Stimulated activated naive CD8-positive, alpha-beta T cell treated with anti-CD3 and anti-CD28 coated beads, Interleukin-15, Interleukin-2, amounts not matched to agents 100 ng/mL and 50 ng/mL, for 24 hours (primary cell): ENCODE measurements at regions not wholly inside any gene's neighbourhood (a gene's known extent, or its start where the extent isn't known, plus 50 kb on each side); places are given as distances from the start of the nearest gene placed in this dataset.
"Not testable (repeated sequence)": the region's sequence is repeated elsewhere in the genome, so short reads cannot be mapped to it uniquely, and the experiment has no call there.

Experiments used
- H3K27ac Mint-ChIP-seq: one replicate; pipeline ENCODE4 v1.8.0; 2021; ENCODE audit warnings: mild to moderate bottlenecking, mixed read lengths
- H3K27me3 Mint-ChIP-seq: one replicate; pipeline ENCODE4 v1.8.0; 2021; ENCODE audit warnings: mixed read lengths
- H3K36me3 Mint-ChIP-seq: one replicate; pipeline ENCODE4 v1.8.0; 2021; ENCODE audit warnings: low read depth, mixed read lengths
- H3K4me1 Mint-ChIP-seq: one replicate; pipeline ENCODE4 v1.8.0; 2021; ENCODE audit warnings: low read depth, mixed read lengths
- H3K4me3 Mint-ChIP-seq: one replicate; pipeline ENCODE4 v1.8.0; 2021; ENCODE audit warnings: mild to moderate bottlenecking, mixed read lengths
- H3K9me3 Mint-ChIP-seq: one replicate; pipeline ENCODE4 v1.8.0; 2021; ENCODE audit warnings: mixed read lengths

DNA sequence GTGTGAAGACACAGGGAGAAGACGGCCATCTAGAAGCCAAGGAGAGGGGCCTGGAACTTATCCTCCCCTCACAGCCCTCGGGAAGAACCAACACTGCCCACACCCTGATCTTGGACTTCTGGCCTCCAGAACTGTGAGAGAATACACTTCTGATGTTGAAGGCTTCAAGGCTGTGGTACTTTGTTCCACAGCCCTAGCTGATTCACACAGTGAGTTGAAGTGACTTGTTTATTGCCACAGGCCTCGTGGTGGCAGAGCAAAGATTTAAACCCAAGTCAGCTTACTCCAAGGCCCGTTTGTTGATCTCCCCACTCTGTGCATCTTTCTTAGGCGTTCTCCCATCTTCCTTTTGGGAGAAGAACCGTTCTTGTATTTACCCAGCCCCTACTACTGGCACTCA, 72.8 kb downstream of the CYTL1 start:
- no peaks in the 10 kb centered on the region for H3K27me3 Mint-ChIP-seq
- H3K4me1 Mint-ChIP-seq, result peaks cover 17% of the 10 kb centered on the region
- no peak overlapping the region for H3K4me3 Mint-ChIP-seq
- no peak overlapping the region for H3K27ac Mint-ChIP-seq
- H3K9me3 Mint-ChIP-seq, result peaks cover 11% of the 10 kb centered on the region
- H3K36me3 Mint-ChIP-seq, result no peaks in the 10 kb centered on the region

DNA sequence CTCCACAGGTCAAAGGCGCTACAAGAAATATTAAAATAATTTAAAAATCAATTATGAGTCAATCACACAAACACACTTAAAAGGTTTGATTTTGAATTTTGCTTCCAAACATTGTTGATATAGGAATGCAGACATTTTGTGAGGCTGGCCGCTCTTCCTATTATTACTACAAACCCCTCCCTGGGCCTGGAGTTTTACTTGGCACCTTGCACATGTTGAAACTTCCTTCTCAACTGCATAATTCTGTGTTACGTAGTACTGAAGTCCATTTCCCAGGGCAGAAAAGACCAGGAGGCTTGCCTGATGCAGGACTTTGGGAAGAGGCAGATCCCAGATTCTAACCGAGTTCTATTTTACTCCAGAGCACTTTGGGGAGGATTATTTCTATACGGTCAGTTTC, 71.5 kb downstream of the CYTL1 start:
- Mint-ChIP-seq H3K27ac (no peak overlapping the region), H3K36me3 (no peaks in the 10 kb centered on the region), H3K9me3 (peaks cover 11% of the 10 kb centered on the region), H3K4me1 (peaks cover 17% of the 10 kb centered on the region), H3K4me3 (no peak overlapping the region), H3K27me3 (no peaks in the 10 kb centered on the region)

DNA sequence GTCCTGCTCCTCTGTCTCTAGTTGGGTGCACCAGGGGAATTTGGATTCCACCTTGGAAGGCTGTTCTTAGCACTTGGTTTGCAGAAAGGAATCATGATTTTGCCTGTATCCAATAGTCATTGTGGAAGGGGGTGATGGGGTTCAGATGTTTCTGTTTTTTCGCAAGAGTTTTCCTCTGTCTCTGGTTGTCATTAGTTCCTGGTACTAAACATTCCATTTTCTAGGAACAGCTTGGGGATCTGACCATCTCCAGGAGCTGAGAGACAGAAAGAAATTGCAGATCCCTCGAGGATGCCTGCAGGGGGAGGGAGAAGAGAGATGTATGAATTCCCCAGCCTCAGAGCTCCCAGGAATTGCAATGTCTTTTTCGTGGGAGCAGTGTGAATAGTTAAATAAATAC, 70.9 kb downstream of the CYTL1 start:
- Mint-ChIP-seq H3K27me3 (no peaks in the 10 kb centered on the region), H3K27ac (no peak overlapping the region), H3K4me1 (peaks cover 12% of the 10 kb centered on the region), H3K9me3 (peaks cover 11% of the 10 kb centered on the region), H3K36me3 (no peaks in the 10 kb centered on the region), H3K4me3 (no peak overlapping the region)

DNA sequence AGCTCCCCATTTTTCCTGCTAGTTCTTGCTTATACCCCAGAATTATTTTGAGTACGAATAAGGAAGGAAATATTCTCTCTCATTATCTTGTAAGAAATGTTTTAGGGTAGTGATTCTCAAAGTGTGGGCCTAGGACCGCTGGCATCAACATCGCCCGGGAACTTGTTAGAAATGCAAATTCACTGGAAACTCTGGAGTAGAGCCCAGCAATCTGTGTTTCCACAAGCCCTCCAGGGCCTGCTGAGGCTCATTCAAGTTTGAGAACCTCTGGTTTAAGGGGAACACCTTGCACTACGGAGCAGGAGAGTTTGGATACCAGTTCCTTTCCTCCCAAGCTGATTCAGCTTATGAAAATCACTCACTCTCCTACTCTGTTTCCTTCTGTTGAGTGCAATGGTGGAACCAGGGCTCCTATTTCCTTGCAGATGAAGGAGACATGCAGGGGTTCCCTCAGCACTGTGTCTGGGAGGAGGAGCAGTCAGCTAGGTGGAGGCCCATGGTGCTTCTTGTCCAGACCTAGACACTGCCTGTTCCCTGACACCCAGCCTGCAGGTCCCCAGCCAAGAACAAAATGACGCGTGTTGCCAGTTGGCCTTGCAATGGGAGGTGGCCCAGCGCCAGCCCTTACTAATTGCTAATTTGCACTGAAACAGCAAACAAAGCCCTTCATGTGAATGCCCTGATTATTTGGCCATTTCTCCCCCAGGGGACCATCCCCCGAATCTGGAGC, 68.5 kb downstream of the CYTL1 start:
- H3K4me1 Mint-ChIP-seq, result no peaks in the 10 kb centered on the region
- no peak overlapping the region for H3K4me3 Mint-ChIP-seq
- no peaks in the 10 kb centered on the region for H3K36me3 Mint-ChIP-seq
- no peaks in the 10 kb centered on the region for H3K27me3 Mint-ChIP-seq
- H3K9me3 Mint-ChIP-seq, result peaks cover 4% of the 10 kb centered on the region
- no peak overlapping the region for H3K27ac Mint-ChIP-seq

GRCh38 chr4:4952273-4952672, 67.0 kb downstream of the CYTL1 start:
- Mint-ChIP-seq H3K4me3 (no peak overlapping the region), H3K27ac (no peak overlapping the region), H3K36me3 (no peaks in the 10 kb centered on the region), H3K9me3 (no peaks in the 10 kb centered on the region), H3K27me3 (no peaks in the 10 kb centered on the region), H3K4me1 (no peaks in the 10 kb centered on the region)

DNA sequence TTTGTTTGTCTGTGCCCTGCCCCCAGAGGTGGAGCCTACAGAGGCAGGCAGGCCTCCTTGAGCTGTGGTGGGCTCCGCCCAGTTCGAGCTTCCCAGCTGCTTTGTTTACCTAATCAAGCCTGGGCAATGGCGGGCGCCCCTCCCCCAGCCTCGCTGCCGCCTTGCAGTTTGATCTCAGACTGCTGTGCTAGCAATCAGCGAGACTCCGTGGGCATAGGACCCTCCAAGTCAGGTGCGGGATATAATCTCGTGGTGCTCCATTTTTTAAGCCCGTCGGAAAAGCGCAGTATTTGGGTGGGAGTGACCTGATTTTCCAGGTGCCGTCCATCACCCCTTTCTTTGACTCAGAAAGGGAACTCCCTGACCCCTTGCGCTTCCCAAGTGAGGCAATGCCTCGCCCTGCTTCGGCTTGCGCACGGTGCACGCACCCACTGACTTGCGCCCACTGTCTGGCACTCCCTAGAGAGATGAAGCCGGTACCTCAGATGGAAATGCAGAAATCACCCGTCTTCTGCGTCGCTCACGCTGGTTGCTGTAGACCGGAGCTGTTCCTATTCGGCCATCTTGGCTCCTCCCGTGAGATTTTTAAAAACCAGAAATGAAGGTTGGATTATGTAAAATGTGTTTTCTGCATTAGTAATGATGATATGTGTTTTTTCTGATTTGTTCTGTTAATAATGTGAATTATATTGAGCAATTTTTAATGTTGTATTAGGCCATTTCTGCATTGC, 59.7 kb downstream of the CYTL1 start:
- peaks cover 22% of the 10 kb centered on the region for H3K9me3 Mint-ChIP-seq
- H3K27me3 Mint-ChIP-seq, H3K4me1 Mint-ChIP-seq, H3K4me3 Mint-ChIP-seq, H3K27ac Mint-ChIP-seq: not testable (repeated sequence)
- H3K36me3 Mint-ChIP-seq, result peaks cover 11% of the 10 kb centered on the region

DNA sequence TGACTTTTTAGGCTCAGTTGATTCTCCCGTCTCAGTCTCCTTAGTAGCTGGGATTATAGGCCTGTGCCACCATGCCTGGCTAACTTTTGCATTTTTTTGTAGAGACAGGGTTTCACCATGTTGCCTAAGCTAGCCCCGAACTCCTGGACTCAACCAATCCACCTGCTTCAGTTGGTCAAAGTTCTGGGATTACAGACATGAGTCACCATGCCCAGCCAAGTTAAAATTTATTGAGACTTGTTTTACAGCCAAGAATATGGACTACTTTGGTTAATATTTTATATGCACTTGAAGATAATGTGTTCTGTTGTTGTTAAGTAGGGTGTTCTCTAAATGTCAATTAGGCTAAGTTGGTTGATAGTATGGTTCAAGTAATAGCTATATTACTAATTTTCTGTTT, 58.7 kb downstream of the CYTL1 start:
- Mint-ChIP-seq H3K27ac (no peak overlapping the region), H3K27me3 (peaks cover 7% of the 10 kb centered on the region), H3K9me3 (peaks cover 24% of the 10 kb centered on the region), H3K4me3 (no peak overlapping the region), H3K4me1 (no peaks in the 10 kb centered on the region), H3K36me3 (peaks cover 11% of the 10 kb centered on the region)

DNA sequence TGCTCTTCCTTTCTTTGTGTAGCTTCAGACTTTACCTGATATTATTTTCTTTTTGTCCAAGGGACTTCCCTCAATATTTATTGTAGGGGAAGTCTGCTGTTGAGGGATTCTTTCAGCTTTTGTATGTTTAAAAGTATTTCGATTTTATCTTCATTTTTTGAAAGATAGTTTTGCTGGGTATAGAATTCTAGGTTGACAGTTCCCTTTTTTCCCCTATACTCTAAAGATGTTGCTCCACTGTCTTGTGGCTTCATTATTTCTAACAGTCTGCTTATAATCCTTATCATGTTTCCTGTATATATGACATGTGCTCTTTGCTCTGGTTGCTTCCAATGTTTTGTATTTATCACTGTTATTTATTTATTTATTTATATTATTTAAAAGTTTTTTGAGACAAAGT, 57.3 kb downstream of the CYTL1 start:
- H3K36me3 Mint-ChIP-seq, result peaks cover 11% of the 10 kb centered on the region
- H3K4me1 Mint-ChIP-seq, result no peaks in the 10 kb centered on the region
- peaks cover 24% of the 10 kb centered on the region for H3K9me3 Mint-ChIP-seq
- peaks cover 10% of the 10 kb centered on the region for H3K27me3 Mint-ChIP-seq
- no peak overlapping the region for H3K27ac Mint-ChIP-seq
- no peak overlapping the region for H3K4me3 Mint-ChIP-seq

GRCh38 chr4:4962928-4963327, 56.3 kb downstream of the CYTL1 start:
- H3K4me3 Mint-ChIP-seq, result no peak overlapping the region
- H3K9me3 Mint-ChIP-seq, result peaks cover 24% of the 10 kb centered on the region

More at GRCh38 chr4:4962928-4963327, 56.3 kb downstream of the CYTL1 start:
- no peak overlapping the region for H3K27ac Mint-ChIP-seq
- peaks cover 11% of the 10 kb centered on the region for H3K36me3 Mint-ChIP-seq
- H3K27me3 Mint-ChIP-seq, result peaks cover 10% of the 10 kb centered on the region
- no peaks in the 10 kb centered on the region for H3K4me1 Mint-ChIP-seq
